ENCODE measurements at regions not wholly inside any gene's neighbourhood (a gene's known extent, or its start where the extent isn't known, plus 50 kb on each side); places are given as distances from the start of the nearest gene placed in this dataset.

- TF ChIP-seq ELF4 (IDR thresholded peaks at IDR 0.05) (no peak), BHLHE40 (IDR thresholded peaks at IDR 0.05; ENCODE audit: borderline replicate concordance) (no peak), FOXK2 (IDR thresholded peaks at IDR 0.05) (no peak), NFRKB (IDR thresholded peaks at IDR 0.05) (no peak), SP1 (IDR thresholded peaks at IDR 0.05) (no peak), HDGF (IDR thresholded peaks at IDR 0.05; ENCODE audit: borderline replicate concordance) (no peak), SUZ12 (IDR thresholded peaks at IDR 0.05) (no peak), ZNF384 (IDR thresholded peaks at IDR 0.05) (no peak), FOXM1 (IDR thresholded peaks at IDR 0.05; ENCODE audit: borderline replicate concordance) (no peak), L3MBTL2 (conservative IDR thresholded peaks at IDR 0.05) (no peak), FOXA1 (IDR thresholded peaks at IDR 0.05) (no peak), PKNOX1 (IDR thresholded peaks at IDR 0.05) (peak; percentile 81)
Measured at GRCh38 chr4:158020734-158021346, 152.0 kb downstream of the GASK1B start.
